ENCODE measurements at regions not wholly inside any gene's neighbourhood (a gene's known extent, or its start where the extent isn't known, plus 50 kb on each side); places are given as distances from the start of the nearest gene placed in this dataset.

DNA sequence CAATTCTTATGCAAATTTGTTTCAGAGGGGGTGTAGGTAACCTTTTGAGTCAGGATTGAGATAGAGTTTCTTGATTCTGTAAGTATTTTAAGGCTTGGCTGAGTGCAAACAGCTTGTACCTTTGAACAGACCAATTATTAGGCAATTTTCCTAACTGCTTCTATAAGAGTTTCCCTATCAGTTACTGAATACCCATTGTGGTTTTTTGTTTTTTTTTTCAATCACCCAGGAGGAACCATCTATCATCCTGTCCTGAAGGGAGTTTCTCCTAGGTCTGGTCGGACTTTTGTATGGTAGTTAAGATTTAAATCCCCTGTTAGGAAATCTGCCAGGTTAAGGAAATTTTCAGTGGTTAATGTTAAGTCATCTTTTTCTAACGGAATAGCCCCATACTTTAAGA is 319.4 kb upstream of the SLC39A10 start:
- H3K4me1 ChIP-seq (ENCODE audit: insufficient read depth, low read length), result no peaks in the 10 kb centered on the region
- no peaks in the 10 kb centered on the region for H4K20me1 ChIP-seq (ENCODE audit: insufficient read depth, low read length)
- H2AFZ ChIP-seq (ENCODE audit: low read length), result no peak overlapping the region
- no peaks in the 10 kb centered on the region for H3K9me3 ChIP-seq (ENCODE audit: low read depth, low read length)
- no peak overlapping the region for H3K4me3 ChIP-seq (ENCODE audit: insufficient read depth, low read length)
- no peaks in the 10 kb centered on the region for H3K36me3 ChIP-seq (ENCODE audit: insufficient read depth, low read length)
- TF ChIP-seq, protein P1, sequence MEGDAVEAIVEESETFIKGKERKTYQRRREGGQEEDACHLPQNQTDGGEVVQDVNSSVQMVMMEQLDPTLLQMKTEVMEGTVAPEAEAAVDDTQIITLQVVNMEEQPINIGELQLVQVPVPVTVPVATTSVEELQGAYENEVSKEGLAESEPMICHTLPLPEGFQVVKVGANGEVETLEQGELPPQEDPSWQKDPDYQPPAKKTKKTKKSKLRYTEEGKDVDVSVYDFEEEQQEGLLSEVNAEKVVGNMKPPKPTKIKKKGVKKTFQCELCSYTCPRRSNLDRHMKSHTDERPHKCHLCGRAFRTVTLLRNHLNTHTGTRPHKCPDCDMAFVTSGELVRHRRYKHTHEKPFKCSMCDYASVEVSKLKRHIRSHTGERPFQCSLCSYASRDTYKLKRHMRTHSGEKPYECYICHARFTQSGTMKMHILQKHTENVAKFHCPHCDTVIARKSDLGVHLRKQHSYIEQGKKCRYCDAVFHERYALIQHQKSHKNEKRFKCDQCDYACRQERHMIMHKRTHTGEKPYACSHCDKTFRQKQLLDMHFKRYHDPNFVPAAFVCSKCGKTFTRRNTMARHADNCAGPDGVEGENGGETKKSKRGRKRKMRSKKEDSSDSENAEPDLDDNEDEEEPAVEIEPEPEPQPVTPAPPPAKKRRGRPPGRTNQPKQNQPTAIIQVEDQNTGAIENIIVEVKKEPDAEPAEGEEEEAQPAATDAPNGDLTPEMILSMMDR (IDR thresholded peaks at IDR 0.05; ENCODE audit: extremely low read depth, low read depth, low read length), result no peak
- no peak overlapping the region for H3K27ac ChIP-seq (ENCODE audit: low read depth, low read length)
- no peaks in the 10 kb centered on the region for H3K27me3 ChIP-seq (ENCODE audit: insufficient read depth, low read length)
- DNase-seq (ENCODE audit: insufficient read length, low spot score, missing footprints), result no peak
- H3K79me2 ChIP-seq (ENCODE audit: insufficient read depth, low read length), result no peaks in the 10 kb centered on the region
- H3K4me2 ChIP-seq (ENCODE audit: insufficient read depth, low read length), result no peak overlapping the region

DNA sequence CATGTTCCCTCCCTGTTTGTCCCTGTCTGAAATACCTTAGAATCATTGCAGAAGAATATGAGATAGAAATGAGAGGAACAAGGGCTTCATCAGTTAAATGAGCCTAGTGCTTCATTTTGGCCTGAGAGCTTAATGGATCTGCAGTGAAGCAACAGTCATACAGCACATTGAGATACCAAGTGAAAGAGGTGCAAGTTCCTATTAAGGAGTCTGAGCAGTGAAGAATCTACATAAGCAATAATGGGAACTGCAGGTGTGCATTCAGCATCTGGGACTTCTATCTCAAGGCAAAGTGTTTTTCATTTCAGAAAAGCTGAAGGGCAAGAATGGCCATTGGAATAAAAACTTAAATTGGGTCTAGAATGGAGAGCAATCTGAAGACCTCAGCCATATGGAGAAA is 323.2 kb upstream of the SLC39A10 start:
- Histone ChIP-seq H3K4me1 (ENCODE audit: insufficient read depth, low read length) (no peaks in the 10 kb centered on the region), H2AFZ (ENCODE audit: low read length) (no peak overlapping the region), H3K27ac (ENCODE audit: low read depth, low read length) (no peak overlapping the region), H3K9me3 (ENCODE audit: low read depth, low read length) (no peaks in the 10 kb centered on the region), H3K27me3 (ENCODE audit: insufficient read depth, low read length) (no peaks in the 10 kb centered on the region), H4K20me1 (ENCODE audit: insufficient read depth, low read length) (no peaks in the 10 kb centered on the region), H3K4me2 (ENCODE audit: insufficient read depth, low read length) (no peak overlapping the region), H3K36me3 (ENCODE audit: insufficient read depth, low read length) (no peaks in the 10 kb centered on the region), H3K4me3 (ENCODE audit: insufficient read depth, low read length) (no peak overlapping the region), H3K79me2 (ENCODE audit: insufficient read depth, low read length) (no peaks in the 10 kb centered on the region)
- DNase-seq (ENCODE audit: insufficient read length, low spot score, missing footprints), result no peak
- TF ChIP-seq, protein P1 (IDR thresholded peaks at IDR 0.05; ENCODE audit: extremely low read depth, low read depth, low read length), result no peak

DNA sequence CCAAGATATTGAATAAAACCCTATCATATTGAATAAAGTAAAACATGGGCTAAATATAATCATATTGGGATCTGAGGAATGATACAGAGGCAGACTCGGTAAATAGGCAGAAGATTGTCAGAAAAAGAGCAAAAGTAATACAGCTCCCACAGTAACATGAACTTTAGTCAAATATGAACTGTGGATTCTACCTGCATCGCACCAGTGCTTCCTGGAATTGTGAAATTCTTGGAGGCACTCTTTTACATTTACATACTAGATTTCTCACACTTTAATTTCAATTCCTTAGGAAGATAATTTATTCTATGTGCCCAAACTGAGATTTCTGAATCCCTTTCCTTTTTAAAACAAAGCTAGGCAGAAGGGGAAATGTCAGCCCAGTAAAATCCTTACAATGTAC is 325.1 kb upstream of the SLC39A10 start:
- TF ChIP-seq, protein P1 (IDR thresholded peaks at IDR 0.05; ENCODE audit: extremely low read depth, low read depth, low read length), result no peak
- Histone ChIP-seq H3K9me3 (ENCODE audit: low read depth, low read length) (no peaks in the 10 kb centered on the region), H3K4me2 (ENCODE audit: insufficient read depth, low read length) (no peak overlapping the region), H3K79me2 (ENCODE audit: insufficient read depth, low read length) (no peaks in the 10 kb centered on the region), H3K4me3 (ENCODE audit: insufficient read depth, low read length) (no peak overlapping the region), H3K27ac (ENCODE audit: low read depth, low read length) (no peak overlapping the region), H3K4me1 (ENCODE audit: insufficient read depth, low read length) (no peaks in the 10 kb centered on the region), H3K27me3 (ENCODE audit: insufficient read depth, low read length) (no peaks in the 10 kb centered on the region), H2AFZ (ENCODE audit: low read length) (no peak overlapping the region), H3K36me3 (ENCODE audit: insufficient read depth, low read length) (no peaks in the 10 kb centered on the region), H4K20me1 (ENCODE audit: insufficient read depth, low read length) (no peaks in the 10 kb centered on the region)
- DNase-seq (ENCODE audit: insufficient read length, low spot score, missing footprints), result no peak

DNA sequence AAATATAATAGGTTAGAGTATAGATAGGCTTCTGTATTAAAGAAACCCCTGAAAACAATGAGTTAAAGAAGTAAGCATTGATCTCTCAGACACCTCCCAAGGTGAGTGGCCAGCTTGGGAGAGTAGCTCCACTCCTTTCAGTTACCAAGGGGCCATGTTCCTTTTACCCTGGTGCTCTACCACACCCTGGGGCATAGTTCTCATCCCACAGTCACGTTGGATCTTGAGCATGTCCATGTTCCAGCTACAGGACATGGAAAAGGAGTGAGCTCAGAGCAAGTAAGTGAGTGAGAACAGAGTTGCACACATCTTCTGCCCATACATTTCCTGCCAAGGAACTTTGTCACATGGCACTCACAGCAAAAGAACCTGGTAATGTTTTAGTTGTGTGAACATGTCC is 325.9 kb upstream of the SLC39A10 start:
- no peaks in the 10 kb centered on the region for H3K9me3 ChIP-seq (ENCODE audit: low read depth, low read length)
- no peaks in the 10 kb centered on the region for H3K27me3 ChIP-seq (ENCODE audit: insufficient read depth, low read length)
- no peak for DNase-seq (ENCODE audit: insufficient read length, low spot score, missing footprints)
- H3K4me2 ChIP-seq (ENCODE audit: insufficient read depth, low read length), result no peak overlapping the region
- no peak overlapping the region for H3K4me3 ChIP-seq (ENCODE audit: insufficient read depth, low read length)
- H3K4me1 ChIP-seq (ENCODE audit: insufficient read depth, low read length), result no peaks in the 10 kb centered on the region
- H3K27ac ChIP-seq (ENCODE audit: low read depth, low read length), result no peak overlapping the region
- no peaks in the 10 kb centered on the region for H4K20me1 ChIP-seq (ENCODE audit: insufficient read depth, low read length)
- H3K79me2 ChIP-seq (ENCODE audit: insufficient read depth, low read length), result no peaks in the 10 kb centered on the region
- no peaks in the 10 kb centered on the region for H3K36me3 ChIP-seq (ENCODE audit: insufficient read depth, low read length)
- TF ChIP-seq, protein P1 (IDR thresholded peaks at IDR 0.05; ENCODE audit: extremely low read depth, low read depth, low read length), result no peak
- H2AFZ ChIP-seq (ENCODE audit: low read length), result no peak overlapping the region

Measured in osteoblast (primary cell).